Muscle of leg (tissue), 3 donors: ENCODE measurements at regions not wholly inside any gene's neighbourhood (a gene's known extent, or its start where the extent isn't known, plus 50 kb on each side); places are given as distances from the start of the nearest gene placed in this dataset.

Source experiments
- DNase-seq: peaks from one replicate; pipeline ENCODE4 v3.0.0; 2013
- H3K27ac ChIP-seq: one replicate; pipeline ENCODE4 v1.5.1; 2013; ENCODE audit warnings: mild to moderate bottlenecking, low read length, control low read depth
- H3K27me3 ChIP-seq: one replicate; pipeline ENCODE4 v1.6.1; 2013; ENCODE audit warnings: low read length; ENCODE audit not compliant: control insufficient read depth, insufficient read depth
- H3K36me3 ChIP-seq: one replicate; pipeline ENCODE4 v1.6.1; 2013; ENCODE audit warnings: low read length; ENCODE audit not compliant: control insufficient read depth, insufficient read depth
- H3K4me1 ChIP-seq: one replicate; pipeline ENCODE4 v1.6.1; 2013; ENCODE audit warnings: low read length; ENCODE audit not compliant: control insufficient read depth, insufficient read depth
- H3K4me3 ChIP-seq: one replicate; pipeline ENCODE4 v1.5.1; 2013; ENCODE audit warnings: low read length, control low read depth
- H3K9me3 ChIP-seq: replicated peaks from 2 replicates; pipeline ENCODE4 v1.6.1; 2013; ENCODE audit warnings: low read depth, low read length; ENCODE audit not compliant: control insufficient read depth
- WGBS: methylation state at CpG from one replicate; pipeline ENCODE4 v1.1.5; 2013; ENCODE audit warnings: missing lambda C conversion rate; ENCODE audit not compliant: insufficient coverage; 5-methylcytosine and 5-hydroxymethylcytosine counted together

- H3K27ac ChIP-seq, result no peak overlapping the region
- no peaks in the 10 kb centered on the region for H3K36me3 ChIP-seq
- peaks cover 10% of the 10 kb centered on the region for H3K9me3 ChIP-seq
- peaks cover 9% of the 10 kb centered on the region for H3K27me3 ChIP-seq
- no peak for DNase-seq
- H3K4me1 ChIP-seq, result peaks cover 5% of the 10 kb centered on the region
- H3K4me3 ChIP-seq, result no peak overlapping the region
- WGBS, result 100% methylated on average over 1 of the region's 1 CpG
Measured at GRCh38 chr2:226641008-226641407, 158.6 kb downstream of the IRS1 start.

- no peak overlapping the region for H3K27ac ChIP-seq
- H3K36me3 ChIP-seq, result no peaks in the 10 kb centered on the region
- H3K27me3 ChIP-seq, result peaks cover 6% of the 10 kb centered on the region
- H3K9me3 ChIP-seq, result peaks cover 10% of the 10 kb centered on the region
- WGBS, result no CpG with 5 or more reads among the region's 3 CpGs
- DNase-seq, result no peak
- H3K4me3 ChIP-seq, result no peak overlapping the region
- peaks cover 5% of the 10 kb centered on the region for H3K4me1 ChIP-seq
Measured at GRCh38 chr2:226640501-226640900, 159.1 kb downstream of the IRS1 start.

- Histone ChIP-seq H3K36me3 (no peaks in the 10 kb centered on the region), H3K27me3 (peaks cover 6% of the 10 kb centered on the region), H3K4me1 (peaks cover 5% of the 10 kb centered on the region), H3K9me3 (peaks cover 10% of the 10 kb centered on the region), H3K27ac (no peak overlapping the region), H3K4me3 (no peak overlapping the region)
- no peak for DNase-seq
- 100% methylated on average over 1 of the region's 2 CpGs for WGBS
Measured at GRCh38 chr2:226639550-226639949, 160.1 kb downstream of the IRS1 start.

GRCh38 chr2:226638576-226638975 is 161.0 kb downstream of the IRS1 start:
- Histone ChIP-seq H3K9me3 (peaks cover 10% of the 10 kb centered on the region), H3K27ac (no peak overlapping the region), H3K4me1 (no peaks in the 10 kb centered on the region), H3K4me3 (no peak overlapping the region), H3K36me3 (no peaks in the 10 kb centered on the region), H3K27me3 (peaks cover 5% of the 10 kb centered on the region)
- 96% methylated on average over 7 of the region's 9 CpGs for WGBS
- DNase-seq, result no peak

- no peaks in the 10 kb centered on the region for H3K4me1 ChIP-seq
- H3K27me3 ChIP-seq, result peaks cover 5% of the 10 kb centered on the region
- 100% methylated on average over 1 of the region's 2 CpGs for WGBS
- H3K9me3 ChIP-seq, result peaks cover 10% of the 10 kb centered on the region
- no peak for DNase-seq
- H3K27ac ChIP-seq, result no peak overlapping the region
- H3K4me3 ChIP-seq, result no peak overlapping the region
- H3K36me3 ChIP-seq, result no peaks in the 10 kb centered on the region
Measured at GRCh38 chr2:226637383-226637782, 162.2 kb downstream of the IRS1 start.

- WGBS, result no CpG with 5 or more reads among the region's 2 CpGs
Measured at GRCh38 chr2:226636586-226636985, 163.0 kb downstream of the IRS1 start.

GRCh38 chr2:226634943-226635604 is 164.5 kb downstream of the IRS1 start:
- Histone ChIP-seq H3K9me3 (peaks cover 3% of the 10 kb centered on the region), H3K4me1 (no peaks in the 10 kb centered on the region), H3K36me3 (no peaks in the 10 kb centered on the region), H3K27ac (no peak overlapping the region), H3K4me3 (no peak overlapping the region), H3K27me3 (peaks cover 5% of the 10 kb centered on the region)
- WGBS, result no CpG with 5 or more reads among the region's 4 CpGs
- peak; percentile 36 for DNase-seq

More at GRCh38 chr2:226636586-226636985, 163.0 kb downstream of the IRS1 start:
- H3K4me1 ChIP-seq, result no peaks in the 10 kb centered on the region
- no peak for DNase-seq
- no peak overlapping the region for H3K27ac ChIP-seq
- peaks cover 10% of the 10 kb centered on the region for H3K9me3 ChIP-seq
- H3K4me3 ChIP-seq, result no peak overlapping the region
- H3K27me3 ChIP-seq, result peaks cover 5% of the 10 kb centered on the region
- no peaks in the 10 kb centered on the region for H3K36me3 ChIP-seq

- Histone ChIP-seq H3K9me3 (no peaks in the 10 kb centered on the region), H3K27ac (no peak overlapping the region), H3K36me3 (no peaks in the 10 kb centered on the region), H3K4me1 (no peaks in the 10 kb centered on the region), H3K27me3 (peaks cover 2% of the 10 kb centered on the region), H3K4me3 (no peak overlapping the region)
- 20% methylated on average over 1 of the region's 6 CpGs for WGBS
- peak; percentile 21 for DNase-seq
Measured at GRCh38 chr2:226631671-226632070, 167.9 kb downstream of the IRS1 start.

GRCh38 chr2:226631187-226631586 is 168.4 kb downstream of the IRS1 start:
- Histone ChIP-seq H3K36me3 (no peaks in the 10 kb centered on the region), H3K4me1 (no peaks in the 10 kb centered on the region), H3K27me3 (peaks cover 2% of the 10 kb centered on the region), H3K27ac (no peak overlapping the region), H3K4me3 (no peak overlapping the region), H3K9me3 (no peaks in the 10 kb centered on the region)
- WGBS, result no CpG with 5 or more reads among the region's 3 CpGs
- no peak for DNase-seq

GRCh38 chr2:226625946-226626345 is 173.7 kb downstream of the IRS1 start:
- no peaks in the 10 kb centered on the region for H3K27me3 ChIP-seq
- H3K27ac ChIP-seq, result no peak overlapping the region
- no peaks in the 10 kb centered on the region for H3K9me3 ChIP-seq
- no peak for DNase-seq
- peaks cover 3% of the 10 kb centered on the region for H3K4me1 ChIP-seq
- 80% methylated on average over 1 of the region's 2 CpGs for WGBS
- H3K36me3 ChIP-seq, result no peaks in the 10 kb centered on the region
- H3K4me3 ChIP-seq, result no peak overlapping the region
